ENCODE measurements at regions not wholly inside any gene's neighbourhood (a gene's known extent, or its start where the extent isn't known, plus 50 kb on each side); places are given as distances from the start of the nearest gene placed in this dataset.

- no peak for TF ChIP-seq CTCF (IDR thresholded peaks at IDR 0.05)
- no peak for TF ChIP-seq POLR2A (IDR thresholded peaks at IDR 0.05)
- TF ChIP-seq POLR2AphosphoS5 (IDR thresholded peaks at IDR 0.05) = no peak
- no peak for TF ChIP-seq EP300 (IDR thresholded peaks at IDR 0.05)
Observed at GRCh38 chr13:68064001-68064770, 834.0 kb upstream of the PCDH9 start.

Measured in upper lobe of left lung (tissue), 4 donors.